Natural killer cell (primary cell): ENCODE measurements at regions not wholly inside any gene's neighbourhood (a gene's known extent, or its start where the extent isn't known, plus 50 kb on each side); places are given as distances from the start of the nearest gene placed in this dataset.
"Not testable (repeated sequence)": the region's sequence is repeated elsewhere in the genome, so short reads cannot be mapped to it uniquely, and the experiment has no call there.

ENCODE experiments used
- ATAC-seq, 3 donors: fragments of 150-1000 bp in 2 of 3; fragments of 200-7000 bp in 1 of 3; cut with Tn5 transposase; 1 replicate in 1 of 3; 2 replicates in 2 of 3; pipeline ENCODE4 v1.10.0; 2021; ENCODE audit warnings: mild to moderate bottlenecking in 2 of 3, moderate library complexity in 2 of 3
- DNase-seq, 2 donors: peaks; one replicate each; pipeline versions ENCODE4 v3.0.0 to v3.0.0-alpha.2; 2013 to 2021; ENCODE audit warnings: mixed read lengths in 1 of 2
- H3K27ac ChIP-seq: one replicate; pipeline ENCODE4 v1.5.1; 2013; ENCODE audit warnings: mild to moderate bottlenecking, low read length
- H3K27me3 ChIP-seq: one replicate; pipeline ENCODE4 v1.6.1; 2013; ENCODE audit warnings: low read length; ENCODE audit not compliant: control insufficient read depth, insufficient read depth
- H3K36me3 ChIP-seq: one replicate; pipeline ENCODE4 v1.6.1; 2013; ENCODE audit warnings: low read length; ENCODE audit not compliant: control insufficient read depth, insufficient read depth
- H3K4me1 ChIP-seq: one replicate; pipeline ENCODE4 v1.6.1; 2013; ENCODE audit warnings: low read length; ENCODE audit not compliant: control insufficient read depth, insufficient read depth
- H3K4me3 ChIP-seq: one replicate; pipeline ENCODE4 v1.5.1; 2013; ENCODE audit warnings: low read length
- H3K9me3 ChIP-seq: one replicate; pipeline ENCODE4 v1.6.1; 2013; ENCODE audit warnings: low read length; ENCODE audit not compliant: control insufficient read depth, insufficient read depth
- H3K27ac Mint-ChIP-seq, 2 donors: one replicate each; pipeline ENCODE4 v1.8.0; 2022; ENCODE audit warnings: mild to moderate bottlenecking in 2 of 2, mixed read lengths in 2 of 2, moderate library complexity in 1 of 2
- H3K27me3 Mint-ChIP-seq, 2 donors: one replicate each; pipeline ENCODE4 v1.8.0; 2022; ENCODE audit warnings: low read depth in 2 of 2, mixed read lengths in 2 of 2
- H3K36me3 Mint-ChIP-seq: one replicate; pipeline ENCODE4 v1.8.0; 2022; ENCODE audit warnings: mixed read lengths
- H3K4me1 Mint-ChIP-seq, 2 donors: one replicate each; pipeline ENCODE4 v1.8.0; 2022; ENCODE audit warnings: mixed read lengths in 2 of 2
- H3K4me3 Mint-ChIP-seq: one replicate; pipeline ENCODE4 v1.8.0; 2022; ENCODE audit warnings: mild to moderate bottlenecking, moderate library complexity, mixed read lengths
- H3K9me3 Mint-ChIP-seq, 2 donors: one replicate each; pipeline ENCODE4 v1.8.0; 2022; ENCODE audit warnings: mixed read lengths in 2 of 2
- WGBS: methylation state at CpG from one replicate; pipeline ENCODE4 v1.1.7; 2013; ENCODE audit warnings: missing lambda C conversion rate; ENCODE audit not compliant: insufficient coverage; 5-methylcytosine and 5-hydroxymethylcytosine counted together
- intact Hi-C: fragments of 100-400 bp; cut with micrococcal nuclease; formaldehyde crosslinking; loops from one replicate; pipeline ENCODE4 v1.14.2; 2022
- TF ChIP-seq, protein P1 (sequence below): fragments of 200-600 bp; IDR thresholded peaks from one replicate; pipeline ENCODE4 v1.8.0; 2022; ENCODE audit warnings: antibody characterized with exemption

DNA sequence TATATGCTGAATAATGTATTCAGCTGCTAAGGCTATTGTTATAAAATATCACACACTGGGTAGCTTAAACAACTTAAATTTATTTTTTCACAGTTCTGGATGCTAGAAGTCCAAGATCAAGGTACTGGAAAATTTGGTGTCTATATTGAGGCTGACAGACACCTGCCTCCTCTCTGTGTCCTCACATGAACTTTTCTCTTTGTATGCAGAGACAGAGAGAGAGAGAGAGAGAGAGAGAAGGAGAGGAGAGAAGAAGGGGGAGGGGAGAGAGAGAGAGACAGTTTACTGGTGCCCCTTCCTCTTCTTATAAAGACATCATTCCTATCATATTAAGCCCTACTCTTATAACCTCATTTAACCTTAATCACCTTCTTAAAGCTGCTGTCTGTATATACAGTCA, 320.1 kb upstream of the THBS1 start:
- no peak for DNase-seq
- no peaks in the 10 kb centered on the region for H3K36me3 ChIP-seq
- H3K9me3 ChIP-seq = no peaks in the 10 kb centered on the region
- intact Hi-C loops = no loop called here
- no peak overlapping the region for H3K27ac ChIP-seq
- ATAC-seq = no peak
- H3K27me3 Mint-ChIP-seq = peaks cover 14 to 15% of the 10 kb centered on the region in 2 donors
- no peaks in the 10 kb centered on the region for H3K27me3 ChIP-seq
- H3K4me1 ChIP-seq = no peaks in the 10 kb centered on the region
- H3K27ac Mint-ChIP-seq = no peak overlapping the region
- TF ChIP-seq, protein P1, sequence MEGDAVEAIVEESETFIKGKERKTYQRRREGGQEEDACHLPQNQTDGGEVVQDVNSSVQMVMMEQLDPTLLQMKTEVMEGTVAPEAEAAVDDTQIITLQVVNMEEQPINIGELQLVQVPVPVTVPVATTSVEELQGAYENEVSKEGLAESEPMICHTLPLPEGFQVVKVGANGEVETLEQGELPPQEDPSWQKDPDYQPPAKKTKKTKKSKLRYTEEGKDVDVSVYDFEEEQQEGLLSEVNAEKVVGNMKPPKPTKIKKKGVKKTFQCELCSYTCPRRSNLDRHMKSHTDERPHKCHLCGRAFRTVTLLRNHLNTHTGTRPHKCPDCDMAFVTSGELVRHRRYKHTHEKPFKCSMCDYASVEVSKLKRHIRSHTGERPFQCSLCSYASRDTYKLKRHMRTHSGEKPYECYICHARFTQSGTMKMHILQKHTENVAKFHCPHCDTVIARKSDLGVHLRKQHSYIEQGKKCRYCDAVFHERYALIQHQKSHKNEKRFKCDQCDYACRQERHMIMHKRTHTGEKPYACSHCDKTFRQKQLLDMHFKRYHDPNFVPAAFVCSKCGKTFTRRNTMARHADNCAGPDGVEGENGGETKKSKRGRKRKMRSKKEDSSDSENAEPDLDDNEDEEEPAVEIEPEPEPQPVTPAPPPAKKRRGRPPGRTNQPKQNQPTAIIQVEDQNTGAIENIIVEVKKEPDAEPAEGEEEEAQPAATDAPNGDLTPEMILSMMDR = no peak
- no peaks in the 10 kb centered on the region for H3K36me3 Mint-ChIP-seq
- no peaks in the 10 kb centered on the region for H3K9me3 Mint-ChIP-seq
- peaks cover 9 to 11% of the 10 kb centered on the region in 2 donors for H3K4me1 Mint-ChIP-seq
- no peak overlapping the region for H3K4me3 ChIP-seq
- no peak overlapping the region for H3K4me3 Mint-ChIP-seq

DNA sequence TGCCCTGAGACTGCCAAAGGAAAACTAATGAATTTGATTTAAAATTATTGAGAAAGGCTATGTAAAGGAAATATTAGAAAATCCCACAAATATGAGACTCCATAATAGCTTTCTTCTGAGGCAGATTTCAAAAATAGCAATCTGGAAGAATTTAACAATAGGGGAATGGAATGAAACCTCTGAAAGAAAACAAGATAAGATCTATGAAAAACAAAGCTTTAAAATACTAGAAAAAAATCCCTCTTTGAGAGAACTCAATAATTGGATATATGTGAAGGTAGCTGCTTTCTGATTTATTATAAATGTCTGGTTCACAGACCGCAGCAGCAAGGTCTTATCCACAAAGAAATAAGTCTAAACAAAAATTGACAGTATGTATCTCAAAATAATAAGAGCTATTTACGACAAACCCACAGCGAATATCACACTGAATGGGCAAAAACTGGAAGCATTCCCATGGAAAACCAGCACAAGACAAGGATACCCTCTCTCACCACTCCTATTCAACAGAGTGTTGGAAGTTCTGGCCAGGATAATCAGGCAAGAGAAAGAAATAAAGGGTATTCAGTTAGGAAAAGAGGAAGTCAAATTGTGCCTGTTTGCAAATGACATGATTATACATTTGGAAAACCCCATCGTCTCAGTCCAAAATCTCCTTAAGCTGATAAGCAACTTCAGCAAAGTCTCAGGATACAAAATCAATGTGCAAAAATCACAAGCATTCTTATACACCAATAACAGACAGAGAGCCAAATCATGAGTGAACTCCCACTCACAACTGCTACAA, 319.3 kb upstream of the THBS1 start:
- H3K36me3 ChIP-seq, intact Hi-C loops, H3K27me3 ChIP-seq, H3K27ac ChIP-seq, DNase-seq, H3K27ac Mint-ChIP-seq, H3K4me1 ChIP-seq, H3K4me3 Mint-ChIP-seq, H3K36me3 Mint-ChIP-seq, ATAC-seq, H3K9me3 ChIP-seq, H3K9me3 Mint-ChIP-seq, H3K4me3 ChIP-seq: not testable (repeated sequence)
- WGBS = 75% methylated on average over 4 of the region's 4 CpGs
- Mint-ChIP-seq H3K27me3 (peaks cover 14 to 15% of the 10 kb centered on the region in 2 donors), H3K4me1 (peaks cover 9 to 11% of the 10 kb centered on the region in 2 donors)

DNA sequence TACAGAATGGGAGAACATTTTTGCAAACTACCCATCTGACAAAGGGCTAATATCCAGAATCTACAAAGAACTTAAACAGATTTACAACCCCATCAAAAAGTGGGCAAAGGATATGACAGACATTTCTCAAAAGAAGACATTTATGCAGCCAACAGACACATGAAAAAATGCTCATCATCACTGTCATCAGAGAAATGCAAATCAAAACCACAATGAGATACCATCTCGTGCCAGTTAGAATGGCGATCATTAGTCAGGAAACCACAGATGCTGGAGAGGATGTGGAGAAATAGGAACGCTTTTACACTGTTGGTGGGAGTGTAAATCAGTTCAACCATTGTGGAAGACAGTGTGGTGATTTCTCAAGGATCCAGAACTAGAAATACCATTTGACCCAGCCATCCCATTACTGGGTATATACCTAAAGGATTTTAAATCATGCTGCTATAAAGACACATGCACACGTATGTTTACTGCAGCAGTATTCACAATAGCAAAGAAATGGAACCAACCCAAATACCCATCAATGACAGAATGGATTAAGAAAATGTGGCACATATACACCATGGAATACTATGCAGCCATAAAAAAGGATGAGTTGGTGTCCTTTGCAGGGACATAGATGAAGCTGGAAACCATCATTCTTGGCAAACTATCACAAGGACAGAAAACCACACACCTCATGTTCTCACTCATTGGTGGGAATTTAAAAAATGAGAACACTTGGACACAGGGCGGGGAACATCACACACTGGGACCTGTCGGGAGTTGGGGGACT, 317.7 kb upstream of the THBS1 start:
- H3K9me3 ChIP-seq, H3K27me3 ChIP-seq, H3K9me3 Mint-ChIP-seq, H3K36me3 ChIP-seq, H3K27ac Mint-ChIP-seq, ATAC-seq, H3K4me3 Mint-ChIP-seq, H3K4me1 ChIP-seq, intact Hi-C loops, H3K36me3 Mint-ChIP-seq, DNase-seq, H3K4me3 ChIP-seq, H3K27ac ChIP-seq: not testable (repeated sequence)
- 81% methylated on average over 3 of the region's 6 CpGs for WGBS
- Mint-ChIP-seq H3K4me1 (peaks cover 9 to 11% of the 10 kb centered on the region in 2 donors), H3K27me3 (peaks cover 14 to 15% of the 10 kb centered on the region in 2 donors)

DNA sequence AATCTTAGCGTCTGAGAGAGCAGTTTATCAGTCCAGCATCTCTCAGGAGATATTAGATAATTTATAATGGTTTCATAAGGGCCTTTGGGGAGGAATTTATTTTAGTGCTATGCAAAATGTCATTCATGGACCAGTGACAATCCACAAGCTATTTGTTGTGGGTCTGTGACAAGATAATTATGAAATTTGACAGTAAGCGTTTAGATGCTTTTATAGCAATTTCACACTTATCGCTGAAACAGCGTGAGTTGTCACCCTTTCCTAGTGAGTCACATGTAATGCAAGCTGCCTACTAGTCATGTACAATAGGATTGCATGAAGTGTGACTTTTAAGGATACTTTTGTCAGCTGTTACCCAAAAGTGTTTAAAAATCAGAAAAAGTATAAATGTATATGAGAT, 315.6 kb upstream of the THBS1 start:
- H3K9me3 Mint-ChIP-seq = no peaks in the 10 kb centered on the region
- intact Hi-C loops = no loop called here
- no peak overlapping the region for H3K27ac Mint-ChIP-seq
- DNase-seq (no peak), ATAC-seq (no peak)
- TF ChIP-seq, protein P1 = no peak
- H3K4me3 Mint-ChIP-seq = no peak overlapping the region
- Histone ChIP-seq H3K27ac (no peak overlapping the region), H3K4me1 (no peaks in the 10 kb centered on the region), H3K36me3 (no peaks in the 10 kb centered on the region), H3K9me3 (no peaks in the 10 kb centered on the region), H3K4me3 (no peak overlapping the region), H3K27me3 (no peaks in the 10 kb centered on the region)
- 69% methylated on average over 4 of the region's 4 CpGs for WGBS
- H3K4me1 Mint-ChIP-seq = peaks cover 9 to 11% of the 10 kb centered on the region in 2 donors
- peaks cover 14 to 15% of the 10 kb centered on the region in 2 donors for H3K27me3 Mint-ChIP-seq
- H3K36me3 Mint-ChIP-seq = no peaks in the 10 kb centered on the region
